ENCODE measurements at regions not wholly inside any gene's neighbourhood (a gene's known extent, or its start where the extent isn't known, plus 50 kb on each side); places are given as distances from the start of the nearest gene placed in this dataset.
"Not testable (repeated sequence)": the region's sequence is repeated elsewhere in the genome, so short reads cannot be mapped to it uniquely, and the experiment has no call there.

- peak; percentile 29 to 86 (median 59) for DNase-seq
- WGBS, 4 donors: 11 to 15% (median 13%) methylated on average over 12 of the region's 12 CpGs
- H3K27ac ChIP-seq; H3K4me3 ChIP-seq; H3K27me3 ChIP-seq; intact Hi-C loops (cut with DNase I); H3K36me3 ChIP-seq (replicated peaks in 1 of 2); H3K9me3 ChIP-seq (replicated peaks in 1 of 3); H3K4me1 ChIP-seq (replicated peaks in 1 of 2): not testable (repeated sequence)
- TF ChIP-seq, protein P1, sequence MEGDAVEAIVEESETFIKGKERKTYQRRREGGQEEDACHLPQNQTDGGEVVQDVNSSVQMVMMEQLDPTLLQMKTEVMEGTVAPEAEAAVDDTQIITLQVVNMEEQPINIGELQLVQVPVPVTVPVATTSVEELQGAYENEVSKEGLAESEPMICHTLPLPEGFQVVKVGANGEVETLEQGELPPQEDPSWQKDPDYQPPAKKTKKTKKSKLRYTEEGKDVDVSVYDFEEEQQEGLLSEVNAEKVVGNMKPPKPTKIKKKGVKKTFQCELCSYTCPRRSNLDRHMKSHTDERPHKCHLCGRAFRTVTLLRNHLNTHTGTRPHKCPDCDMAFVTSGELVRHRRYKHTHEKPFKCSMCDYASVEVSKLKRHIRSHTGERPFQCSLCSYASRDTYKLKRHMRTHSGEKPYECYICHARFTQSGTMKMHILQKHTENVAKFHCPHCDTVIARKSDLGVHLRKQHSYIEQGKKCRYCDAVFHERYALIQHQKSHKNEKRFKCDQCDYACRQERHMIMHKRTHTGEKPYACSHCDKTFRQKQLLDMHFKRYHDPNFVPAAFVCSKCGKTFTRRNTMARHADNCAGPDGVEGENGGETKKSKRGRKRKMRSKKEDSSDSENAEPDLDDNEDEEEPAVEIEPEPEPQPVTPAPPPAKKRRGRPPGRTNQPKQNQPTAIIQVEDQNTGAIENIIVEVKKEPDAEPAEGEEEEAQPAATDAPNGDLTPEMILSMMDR (IDR thresholded peaks at IDR 0.05): peak; percentile 34 to 73 (median 58)
These were observed 176.4 kb downstream of the ADRA2C start for GRCh38 chr4:3942569-3942971.

GRCh38 chr4:3943051-3943450 lies 176.9 kb downstream of the ADRA2C start:
- H3K4me1 ChIP-seq (replicated peaks in 1 of 2); H3K36me3 ChIP-seq (replicated peaks in 1 of 2); H3K9me3 ChIP-seq (replicated peaks in 1 of 3); H3K4me3 ChIP-seq; H3K27me3 ChIP-seq; H3K27ac ChIP-seq; DNase-seq; intact Hi-C loops (cut with DNase I): not testable (repeated sequence)
- 63 to 70% (median 64%) methylated on average over 6 to 8 of the region's 8 CpGs for WGBS, 4 donors

DNA sequence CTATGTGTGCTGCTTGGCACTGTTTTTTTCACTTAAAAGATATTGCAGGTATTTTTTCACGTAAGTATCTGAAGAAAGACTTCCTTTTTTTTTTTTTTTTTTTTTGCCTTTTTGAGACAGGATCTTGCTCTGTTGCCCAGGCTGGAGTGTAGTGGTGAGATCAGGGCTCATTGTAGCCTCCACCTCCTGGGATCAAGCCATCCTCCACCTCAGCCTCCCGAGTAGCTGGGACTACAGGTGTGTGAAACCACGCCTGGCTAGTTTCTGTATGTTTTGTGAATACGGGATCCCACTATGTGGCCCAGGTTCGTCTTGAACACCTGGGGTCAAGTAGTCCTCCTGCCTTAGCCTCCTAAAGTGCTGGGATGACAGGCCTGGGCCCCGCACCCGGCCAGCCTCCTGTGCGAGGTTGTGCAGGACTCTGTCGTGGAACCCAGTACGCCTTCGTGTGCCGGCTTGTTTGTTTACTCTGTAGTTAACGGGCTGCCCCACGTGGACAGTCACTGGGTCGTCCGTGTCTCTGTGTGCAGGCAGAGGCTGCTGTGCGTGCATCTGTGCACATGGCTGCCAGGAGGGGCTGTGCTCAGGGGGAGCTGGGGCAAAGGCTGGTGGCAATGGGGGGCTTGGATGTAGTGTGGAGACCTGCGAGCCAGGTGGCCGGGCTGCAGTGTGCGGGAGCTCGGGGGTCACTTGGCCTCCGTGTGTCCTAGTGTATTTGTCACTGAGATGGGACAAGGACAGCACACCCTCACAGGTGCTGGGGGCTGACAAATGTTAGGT lies 179.5 kb downstream of the ADRA2C start:
- Histone ChIP-seq H3K27me3 (no peaks in the 10 kb centered on the region), H3K4me1 (replicated peaks in 1 of 2) (no peaks in the 10 kb centered on the region), H3K36me3 (replicated peaks in 1 of 2) (no peaks in the 10 kb centered on the region), H3K27ac (no peak overlapping the region), H3K4me3 (no peak overlapping the region), H3K9me3 (replicated peaks in 1 of 3) (no peaks in the 10 kb centered on the region)
- intact Hi-C loops (cut with DNase I): no loop called here
- WGBS, 4 donors: 90 to 93% (median 92%) methylated on average over 11 to 22 of the region's 22 CpGs
- TF ChIP-seq, protein P1 (IDR thresholded peaks at IDR 0.05): no peak
- TF ChIP-seq POLR2A (IDR thresholded peaks at IDR 0.05): no peak
- DNase-seq: no peak

GRCh38 chr4:3946553-3946952 lies 180.4 kb downstream of the ADRA2C start:
- H3K27me3 ChIP-seq; H3K4me3 ChIP-seq; H3K9me3 ChIP-seq (replicated peaks in 1 of 3); H3K4me1 ChIP-seq (replicated peaks in 1 of 2); intact Hi-C loops (cut with DNase I); H3K27ac ChIP-seq; H3K36me3 ChIP-seq (replicated peaks in 1 of 2); DNase-seq: not testable (repeated sequence)
- 93 to 98% (median 95%) methylated on average over 10 to 20 of the region's 20 CpGs for WGBS, 4 donors

GRCh38 chr4:3947761-3948160 lies 181.6 kb downstream of the ADRA2C start:
- H3K27me3 ChIP-seq; H3K4me3 ChIP-seq; DNase-seq; H3K9me3 ChIP-seq (replicated peaks in 1 of 3); H3K27ac ChIP-seq; H3K36me3 ChIP-seq (replicated peaks in 1 of 2); H3K4me1 ChIP-seq (replicated peaks in 1 of 2); intact Hi-C loops (cut with DNase I): not testable (repeated sequence)
- 92 to 97% (median 95%) methylated on average over 7 to 21 of the region's 21 CpGs for WGBS, 4 donors

GRCh38 chr4:3948210-3948609 lies 182.0 kb downstream of the ADRA2C start:
- 91 to 98% (median 96%) methylated on average over 4 to 5 of the region's 5 CpGs for WGBS, 4 donors
- DNase-seq; H3K27ac ChIP-seq; intact Hi-C loops (cut with DNase I); H3K36me3 ChIP-seq (replicated peaks in 1 of 2); H3K9me3 ChIP-seq (replicated peaks in 1 of 3); H3K4me1 ChIP-seq (replicated peaks in 1 of 2); H3K4me3 ChIP-seq; H3K27me3 ChIP-seq: not testable (repeated sequence)
